Activated B cell treated with CpG ODN at 0.5 μM for 24 hours (primary cell): ENCODE measurements at regions not wholly inside any gene's neighbourhood (a gene's known extent, or its start where the extent isn't known, plus 50 kb on each side); places are given as distances from the start of the nearest gene placed in this dataset.

Experiments
- ATAC-seq: fragments of 200-7000 bp; cut with Tn5 transposase; one replicate; pipeline ENCODE4 v1.10.0; 2021; ENCODE audit warnings: low read depth, mild to moderate bottlenecking, moderate library complexity
- CTCF ChIA-PET: fragments of 350-600 bp; sonication (Branson Sonifier 250); formaldehyde crosslinking; loops from one replicate; lab custom pipeline; 2021; ENCODE audit warnings: antibody characterized with exemption; lab: Charles Lee
- POLR2A ChIA-PET: fragments of 350-600 bp; sonication (Branson Sonifier 250); formaldehyde crosslinking; loops from one replicate; lab custom pipeline; 2021; ENCODE audit warnings: antibody characterized with exemption; lab: Charles Lee
- DNase-seq: peaks from one replicate; pipeline ENCODE4 v3.0.0; 2022
- H3K27ac Mint-ChIP-seq: one replicate; pipeline ENCODE4 v1.8.0; 2020; ENCODE audit warnings: mixed read lengths
- H3K27me3 Mint-ChIP-seq: one replicate; pipeline ENCODE4 v1.8.0; 2021; ENCODE audit warnings: mixed read lengths
- H3K36me3 Mint-ChIP-seq: one replicate; pipeline ENCODE4 v1.8.0; 2021; ENCODE audit warnings: low read depth, mixed read lengths
- H3K4me1 Mint-ChIP-seq: one replicate; pipeline ENCODE4 v1.8.0; 2021; ENCODE audit warnings: mixed read lengths
- H3K4me3 Mint-ChIP-seq: one replicate; pipeline ENCODE4 v1.8.0; 2020; ENCODE audit warnings: mild to moderate bottlenecking, mixed read lengths
- H3K9me3 Mint-ChIP-seq: one replicate; pipeline ENCODE4 v1.8.0; 2020; ENCODE audit warnings: mixed read lengths
- CTCF ChIP-seq: fragments of 200-600 bp; IDR thresholded peaks from one replicate; pipeline ENCODE4 v1.8.0; 2022; ENCODE audit warnings: antibody characterized with exemption, mild to moderate bottlenecking
- intact Hi-C: fragments of 100-400 bp; cut with micrococcal nuclease; formaldehyde crosslinking; loops from one replicate; pipeline ENCODE4 v1.15.1; 2024

DNA sequence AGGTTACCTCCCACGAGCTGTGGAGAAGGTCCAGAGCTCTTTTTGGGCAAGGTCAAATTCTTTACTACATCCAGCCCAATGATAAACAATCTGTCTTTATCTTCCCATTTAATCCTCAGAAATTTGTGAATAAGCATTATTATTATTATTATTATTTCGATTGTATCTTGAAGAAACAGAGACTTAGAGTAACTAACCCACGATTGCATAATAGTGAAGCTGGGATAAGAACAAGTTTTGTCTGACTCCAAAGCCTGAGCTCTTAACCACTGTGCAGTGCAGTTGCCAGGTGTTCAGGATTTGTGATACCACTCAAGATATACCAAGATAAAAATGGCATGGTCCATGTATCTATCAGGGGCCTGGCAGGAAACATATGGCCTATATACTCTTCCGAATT, 166.5 kb upstream of the LDB2 start:
- no peak overlapping the region for H3K4me3 Mint-ChIP-seq
- no peaks in the 10 kb centered on the region for H3K27me3 Mint-ChIP-seq
- CTCF ChIA-PET: no interaction called here
- H3K36me3 Mint-ChIP-seq: no peaks in the 10 kb centered on the region
- no peak overlapping the region for H3K27ac Mint-ChIP-seq
- DNase-seq (no peak), ATAC-seq (no peak)
- H3K9me3 Mint-ChIP-seq: no peaks in the 10 kb centered on the region
- POLR2A ChIA-PET: no interaction called here
- intact Hi-C loops: no loop called here
- no peaks in the 10 kb centered on the region for H3K4me1 Mint-ChIP-seq
- TF ChIP-seq CTCF: no peak

- no peak overlapping the region for H3K27ac Mint-ChIP-seq
- intact Hi-C loops: no loop called here
- no peaks in the 10 kb centered on the region for H3K9me3 Mint-ChIP-seq
- no peak for TF ChIP-seq CTCF
- no peak overlapping the region for H3K4me3 Mint-ChIP-seq
- ChIA-PET CTCF (no interaction called here), POLR2A (no interaction called here)
- no peak for DNase-seq
- ATAC-seq: no peak
- no peaks in the 10 kb centered on the region for H3K27me3 Mint-ChIP-seq
- H3K4me1 Mint-ChIP-seq: no peaks in the 10 kb centered on the region
- H3K36me3 Mint-ChIP-seq: no peaks in the 10 kb centered on the region
Observed at GRCh38 chr4:17063888-17064287, 165.4 kb upstream of the LDB2 start.

DNA sequence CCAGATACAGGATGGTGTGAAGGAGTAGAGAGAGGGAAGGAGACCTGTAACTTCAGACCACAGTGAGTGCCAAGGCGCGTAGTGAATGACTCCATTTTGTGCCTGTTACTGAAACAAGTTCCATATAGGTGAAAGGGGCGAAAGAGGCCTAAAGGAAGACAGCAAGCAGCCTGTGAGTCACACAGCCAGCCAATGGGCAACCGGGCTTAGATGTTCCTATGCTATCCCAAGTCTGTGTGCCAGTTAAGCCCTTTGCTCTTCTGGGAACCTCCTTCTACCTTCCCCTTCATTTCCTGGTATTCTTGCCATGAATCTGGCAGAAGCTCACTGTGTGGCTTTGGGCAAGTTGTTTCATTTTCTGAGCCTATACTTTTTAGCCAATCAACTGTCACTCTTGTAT, 161.8 kb upstream of the LDB2 start:
- CTCF ChIA-PET: no interaction called here
- no peak overlapping the region for H3K4me3 Mint-ChIP-seq
- ATAC-seq (no peak), DNase-seq (no peak)
- H3K27ac Mint-ChIP-seq: no peak overlapping the region
- intact Hi-C loops: no loop called here
- no peaks in the 10 kb centered on the region for H3K27me3 Mint-ChIP-seq
- H3K36me3 Mint-ChIP-seq: no peaks in the 10 kb centered on the region
- H3K4me1 Mint-ChIP-seq: no peaks in the 10 kb centered on the region
- TF ChIP-seq CTCF: no peak
- POLR2A ChIA-PET: no interaction called here
- H3K9me3 Mint-ChIP-seq: no peaks in the 10 kb centered on the region

DNA sequence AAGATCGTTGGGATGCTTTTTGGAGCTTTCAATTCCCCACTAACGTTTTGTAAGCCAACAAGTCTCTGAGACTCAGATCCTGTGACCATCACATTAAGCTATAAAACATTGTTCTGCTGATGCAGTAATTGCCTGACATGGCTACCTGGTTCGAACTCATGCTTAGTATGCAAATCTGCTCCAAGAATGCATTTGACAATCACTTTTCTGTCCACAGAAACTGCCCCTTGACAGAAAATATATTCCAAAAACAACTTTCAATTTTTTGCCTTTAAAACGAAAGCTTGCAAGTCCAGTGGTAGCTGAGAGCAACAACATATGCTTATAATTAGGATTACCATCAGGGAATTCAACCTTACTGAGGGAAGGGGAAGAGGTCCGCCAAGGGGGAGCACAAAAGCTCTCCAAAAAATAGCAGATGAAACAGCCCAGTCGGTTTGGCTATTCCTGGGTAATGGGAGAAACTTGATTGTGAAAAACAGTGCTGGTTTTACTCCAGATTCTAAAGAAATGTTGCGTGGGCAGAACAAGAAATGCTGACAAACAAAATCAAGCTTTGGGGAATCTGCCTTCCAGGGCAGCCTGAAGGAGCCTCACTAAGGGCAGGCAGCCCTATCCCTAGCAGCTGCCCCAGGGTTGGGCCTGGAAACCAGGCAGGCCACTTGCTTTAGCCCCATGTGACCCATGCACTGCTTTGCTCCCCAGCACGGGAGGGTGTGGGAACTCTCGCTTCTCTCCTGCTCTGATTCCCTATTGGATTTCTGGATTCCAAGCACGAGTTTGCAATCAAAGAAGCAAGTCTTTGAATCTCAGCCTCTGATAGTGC, 160.7 kb upstream of the LDB2 start:
- H3K9me3 Mint-ChIP-seq: no peaks in the 10 kb centered on the region
- no peak for DNase-seq
- ATAC-seq: no peak
- H3K36me3 Mint-ChIP-seq: no peaks in the 10 kb centered on the region
- POLR2A ChIA-PET: no interaction called here
- CTCF ChIA-PET: no interaction called here
- H3K27ac Mint-ChIP-seq: no peak overlapping the region
- H3K27me3 Mint-ChIP-seq: no peaks in the 10 kb centered on the region
- no peak for TF ChIP-seq CTCF
- no peak overlapping the region for H3K4me3 Mint-ChIP-seq
- H3K4me1 Mint-ChIP-seq: no peaks in the 10 kb centered on the region
- intact Hi-C loops: no loop called here

DNA sequence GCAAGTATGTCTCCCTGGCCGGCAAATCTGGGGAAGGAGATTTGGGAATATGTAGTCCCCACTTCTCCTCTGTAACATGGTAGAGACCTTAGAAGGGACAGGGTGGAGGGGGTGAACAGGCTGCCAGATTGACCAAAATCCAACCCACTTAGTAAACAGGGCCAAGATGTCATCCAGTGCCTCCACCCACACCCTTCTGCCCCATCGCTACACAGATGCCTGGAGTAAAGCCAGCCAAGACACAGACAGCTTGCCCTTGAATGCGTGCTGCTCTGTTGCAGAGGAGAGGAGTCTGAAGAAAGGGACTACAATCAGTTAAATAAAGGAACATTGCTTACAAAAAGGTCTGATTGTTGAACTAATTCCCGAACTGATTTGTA, 160.1 kb upstream of the LDB2 start:
- Mint-ChIP-seq H3K27me3 (no peaks in the 10 kb centered on the region), H3K36me3 (no peaks in the 10 kb centered on the region), H3K4me1 (no peaks in the 10 kb centered on the region), H3K4me3 (no peak overlapping the region), H3K9me3 (no peaks in the 10 kb centered on the region), H3K27ac (no peak overlapping the region)
- ChIA-PET CTCF (no interaction called here), POLR2A (no interaction called here)
- intact Hi-C loops: no loop called here
- no peak for ATAC-seq
- DNase-seq: no peak
- no peak for TF ChIP-seq CTCF
